ENCODE measurements at regions not wholly inside any gene's neighbourhood (a gene's known extent, or its start where the extent isn't known, plus 50 kb on each side); places are given as distances from the start of the nearest gene placed in this dataset.

DNA sequence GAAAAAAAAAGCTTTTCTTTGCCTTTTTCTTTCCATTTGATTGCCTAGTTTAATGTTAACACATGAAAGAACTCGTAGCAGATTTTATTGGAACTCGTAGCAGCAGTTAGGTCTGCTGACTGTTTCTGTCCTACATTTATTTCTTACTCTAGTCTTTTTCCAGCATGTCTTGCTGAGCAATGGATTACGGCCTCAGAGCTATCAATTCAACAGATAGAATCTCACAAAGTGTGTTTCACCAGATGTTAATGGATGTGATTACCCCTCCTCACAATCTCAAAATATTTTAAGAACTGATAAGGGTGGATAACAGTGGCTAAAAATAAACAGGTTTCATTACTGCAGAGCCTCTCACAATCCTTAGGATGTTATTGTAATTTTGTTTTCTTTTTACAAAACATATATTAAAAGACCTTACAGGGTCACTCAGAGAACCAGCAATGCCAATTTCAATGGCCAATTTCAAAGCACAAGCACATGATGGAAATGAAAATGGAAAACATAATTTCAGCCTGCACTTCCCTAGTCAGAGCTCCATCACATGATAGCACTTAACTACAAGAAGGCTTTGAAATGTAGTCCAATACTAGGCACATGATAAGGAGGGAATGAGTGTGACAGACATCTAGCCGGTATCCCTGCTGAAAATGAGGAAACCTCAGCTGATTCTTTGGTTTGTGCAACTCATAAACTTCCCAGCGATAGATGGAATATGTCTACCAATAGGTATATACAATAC is 838.1 kb upstream of the SEMA6D start:
- TF ChIP-seq GATA3 (IDR thresholded peaks at IDR 0.05; ENCODE audit: low read depth, low read length) (peak; percentile 81), GATA2 (IDR thresholded peaks at IDR 0.05; ENCODE audit: low read depth, low read length) (peak; percentile 68; the same call in 1 of the 2 replicates)

- TF ChIP-seq GATA2 (IDR thresholded peaks at IDR 0.05; ENCODE audit: low read depth, low read length) (no peak), GATA3 (IDR thresholded peaks at IDR 0.05; ENCODE audit: low read depth, low read length) (no peak)
These were observed 836.5 kb upstream of the SEMA6D start for GRCh38 chr15:46880791-46881190.

- TF ChIP-seq GATA2 (IDR thresholded peaks at IDR 0.05; ENCODE audit: low read depth, low read length) (no peak), GATA3 (IDR thresholded peaks at IDR 0.05; ENCODE audit: low read depth, low read length) (no peak)
These were observed 824.6 kb upstream of the SEMA6D start for GRCh38 chr15:46892621-46893160.

DNA sequence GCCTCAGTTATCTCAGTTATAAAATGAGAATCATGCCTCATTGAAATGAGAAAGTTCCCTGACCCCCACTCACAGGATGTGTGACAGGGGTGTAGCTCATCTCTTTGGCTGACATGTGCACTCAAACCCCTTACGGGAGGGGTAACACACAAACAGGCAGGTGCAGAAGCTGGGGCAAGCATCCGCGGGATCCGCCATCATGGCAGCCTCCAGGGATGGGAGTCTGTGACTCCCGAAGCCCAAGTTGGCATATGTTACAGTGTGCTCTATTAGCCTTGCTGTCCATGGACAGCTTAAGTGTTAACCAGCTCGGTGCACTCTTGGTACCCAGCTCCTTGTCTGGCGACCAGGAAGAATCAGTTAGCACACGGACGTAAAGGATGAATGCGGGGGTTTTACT is 822.7 kb upstream of the SEMA6D start:
- TF ChIP-seq GATA3 (IDR thresholded peaks at IDR 0.05; ENCODE audit: low read depth, low read length) (no peak), GATA2 (IDR thresholded peaks at IDR 0.05; ENCODE audit: low read depth, low read length) (no peak)

DNA sequence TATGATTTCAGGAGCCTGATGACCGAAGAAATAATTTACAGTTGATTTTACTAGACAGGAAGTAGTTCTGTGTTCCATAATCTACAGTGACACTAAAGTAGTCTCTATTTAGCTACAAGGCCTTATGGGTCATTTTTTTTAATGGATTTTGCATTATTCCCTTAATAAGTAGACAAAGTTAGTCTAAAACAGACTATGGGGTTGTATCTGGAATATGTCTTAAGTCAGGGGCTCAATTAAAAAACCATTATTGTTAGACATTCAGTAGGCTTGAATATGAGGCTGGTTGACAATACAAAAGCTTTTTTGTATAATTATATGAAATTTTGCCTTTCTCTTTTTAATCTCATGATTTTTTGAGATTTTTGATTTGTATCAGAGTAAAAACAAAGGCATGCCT is 820.0 kb upstream of the SEMA6D start:
- TF ChIP-seq GATA3 (IDR thresholded peaks at IDR 0.05; ENCODE audit: low read depth, low read length) (no peak), GATA2 (IDR thresholded peaks at IDR 0.05; ENCODE audit: low read depth, low read length) (no peak)

GRCh38 chr15:46901001-46901400 is 816.3 kb upstream of the SEMA6D start:
- TF ChIP-seq GATA2 (IDR thresholded peaks at IDR 0.05; ENCODE audit: low read depth, low read length): no peak
- TF ChIP-seq GATA3 (IDR thresholded peaks at IDR 0.05; ENCODE audit: low read depth, low read length): no peak

GRCh38 chr15:46917721-46918252 is 799.5 kb upstream of the SEMA6D start:
- no peak for TF ChIP-seq GATA2 (IDR thresholded peaks at IDR 0.05; ENCODE audit: low read depth, low read length)
- TF ChIP-seq GATA3 (IDR thresholded peaks at IDR 0.05; ENCODE audit: low read depth, low read length): no peak

DNA sequence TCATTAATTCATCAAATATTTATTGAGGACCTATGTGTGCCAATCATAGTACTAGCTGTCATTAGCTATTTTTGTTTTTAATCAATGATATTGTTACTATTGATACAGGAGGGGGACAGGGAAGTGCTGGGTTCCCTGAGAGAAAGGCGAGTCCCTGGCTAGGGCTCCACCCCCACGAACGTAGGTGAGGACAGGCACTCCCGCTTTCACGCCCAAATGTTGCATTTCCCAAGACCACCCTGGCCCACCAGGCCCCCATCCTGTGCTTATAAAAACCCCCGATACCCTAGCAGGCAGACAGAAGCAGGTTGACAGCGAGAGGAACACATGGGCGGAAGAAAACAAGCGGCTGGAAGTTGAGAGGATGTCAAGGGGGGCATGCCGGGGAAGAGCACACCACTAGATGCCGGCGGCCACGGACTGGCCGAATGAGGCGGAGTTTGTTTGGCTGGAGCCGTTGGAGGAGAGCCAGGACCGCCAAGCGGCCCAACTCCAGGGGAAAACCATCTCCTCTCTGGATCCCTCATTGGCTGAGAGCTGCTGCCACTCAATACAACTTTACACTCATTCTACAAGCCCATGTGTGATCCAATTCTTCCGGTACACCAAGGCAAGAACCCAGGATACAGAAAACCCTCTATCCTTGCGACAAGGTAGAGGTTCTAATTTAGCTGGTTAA is 798.7 kb upstream of the SEMA6D start:
- TF ChIP-seq GATA3 (IDR thresholded peaks at IDR 0.05; ENCODE audit: low read depth, low read length) (no peak), GATA2 (IDR thresholded peaks at IDR 0.05; ENCODE audit: low read depth, low read length) (no peak)

- TF ChIP-seq GATA3 (IDR thresholded peaks at IDR 0.05; ENCODE audit: low read depth, low read length) (no peak), GATA2 (IDR thresholded peaks at IDR 0.05; ENCODE audit: low read depth, low read length) (no peak)
These were observed 795.4 kb upstream of the SEMA6D start for GRCh38 chr15:46921891-46922290.

GRCh38 chr15:46930426-46930825 is 786.9 kb upstream of the SEMA6D start:
- TF ChIP-seq GATA3 (IDR thresholded peaks at IDR 0.05; ENCODE audit: low read depth, low read length): no peak
- TF ChIP-seq GATA2 (IDR thresholded peaks at IDR 0.05; ENCODE audit: low read depth, low read length): no peak

- TF ChIP-seq GATA2 (IDR thresholded peaks at IDR 0.05; ENCODE audit: low read depth, low read length): no peak
- no peak for TF ChIP-seq GATA3 (IDR thresholded peaks at IDR 0.05; ENCODE audit: low read depth, low read length)
These were observed 784.0 kb upstream of the SEMA6D start for GRCh38 chr15:46933332-46933731.

DNA sequence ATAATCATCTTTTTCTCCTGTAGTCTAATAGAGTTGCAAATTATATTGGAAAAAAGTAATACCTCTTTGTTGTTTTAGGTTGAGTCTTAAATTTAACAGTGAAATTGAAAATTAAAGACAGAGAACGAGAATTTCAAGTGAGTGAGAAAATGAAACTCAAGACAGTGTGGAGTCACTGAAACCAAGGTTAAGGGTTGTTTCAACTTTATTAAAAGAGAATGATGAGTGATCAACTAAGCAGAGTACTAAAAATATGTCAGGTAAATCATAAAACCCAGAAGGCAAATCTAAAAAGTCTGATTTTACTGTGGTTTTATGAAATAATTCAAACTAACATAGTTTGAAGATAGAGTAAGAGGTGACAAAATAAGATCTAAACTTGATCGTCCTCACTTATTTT is 782.5 kb upstream of the SEMA6D start:
- no peak for TF ChIP-seq GATA2 (IDR thresholded peaks at IDR 0.05; ENCODE audit: low read depth, low read length)
- TF ChIP-seq GATA3 (IDR thresholded peaks at IDR 0.05; ENCODE audit: low read depth, low read length): no peak

DNA sequence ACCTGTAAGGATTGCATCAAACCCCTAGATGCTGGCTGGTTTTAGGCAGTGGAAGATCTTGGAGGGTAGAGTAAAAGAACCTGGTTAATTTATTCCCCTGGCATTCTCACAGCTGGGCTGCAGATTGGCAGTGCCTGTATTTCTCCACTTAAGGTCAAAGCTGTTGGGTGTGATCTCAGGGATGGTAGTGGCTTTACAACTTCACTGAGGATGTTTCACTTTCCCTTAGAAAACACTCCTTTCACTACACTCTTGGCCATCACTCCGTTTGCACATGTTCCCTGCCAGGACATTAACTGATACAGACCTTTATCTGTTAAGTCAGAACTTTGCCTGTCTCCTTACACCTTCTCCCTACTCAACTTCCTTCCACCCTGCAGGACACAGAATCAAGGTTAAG is 779.1 kb upstream of the SEMA6D start:
- TF ChIP-seq GATA3 (IDR thresholded peaks at IDR 0.05; ENCODE audit: low read depth, low read length) (no peak), GATA2 (IDR thresholded peaks at IDR 0.05; ENCODE audit: low read depth, low read length) (no peak)

- TF ChIP-seq GATA3 (IDR thresholded peaks at IDR 0.05; ENCODE audit: low read depth, low read length) (no peak), GATA2 (IDR thresholded peaks at IDR 0.05; ENCODE audit: low read depth, low read length) (no peak)
These were observed 776.1 kb upstream of the SEMA6D start for GRCh38 chr15:46941241-46941640.

GRCh38 chr15:46946953-46947352 is 770.4 kb upstream of the SEMA6D start:
- no peak for TF ChIP-seq GATA2 (IDR thresholded peaks at IDR 0.05; ENCODE audit: low read depth, low read length)
- no peak for TF ChIP-seq GATA3 (IDR thresholded peaks at IDR 0.05; ENCODE audit: low read depth, low read length)
